ENCODE measurements at regions not wholly inside any gene's neighbourhood (a gene's known extent, or its start where the extent isn't known, plus 50 kb on each side); places are given as distances from the start of the nearest gene placed in this dataset.

- intact Hi-C loops (cut with DNase I; ENCODE audit: low total_unique reads) = no loop called here
Measured at GRCh38 chr2:186254759-186255158, 231.3 kb upstream of the ZC3H15 start.

GRCh38 chr2:186255823-186256222 lies 230.2 kb upstream of the ZC3H15 start:
- no peak for TF ChIP-seq EP300 (IDR thresholded peaks at IDR 0.05)
- no peak for TF ChIP-seq POLR2AphosphoS5 (IDR thresholded peaks at IDR 0.05)
- TF ChIP-seq, protein P1, sequence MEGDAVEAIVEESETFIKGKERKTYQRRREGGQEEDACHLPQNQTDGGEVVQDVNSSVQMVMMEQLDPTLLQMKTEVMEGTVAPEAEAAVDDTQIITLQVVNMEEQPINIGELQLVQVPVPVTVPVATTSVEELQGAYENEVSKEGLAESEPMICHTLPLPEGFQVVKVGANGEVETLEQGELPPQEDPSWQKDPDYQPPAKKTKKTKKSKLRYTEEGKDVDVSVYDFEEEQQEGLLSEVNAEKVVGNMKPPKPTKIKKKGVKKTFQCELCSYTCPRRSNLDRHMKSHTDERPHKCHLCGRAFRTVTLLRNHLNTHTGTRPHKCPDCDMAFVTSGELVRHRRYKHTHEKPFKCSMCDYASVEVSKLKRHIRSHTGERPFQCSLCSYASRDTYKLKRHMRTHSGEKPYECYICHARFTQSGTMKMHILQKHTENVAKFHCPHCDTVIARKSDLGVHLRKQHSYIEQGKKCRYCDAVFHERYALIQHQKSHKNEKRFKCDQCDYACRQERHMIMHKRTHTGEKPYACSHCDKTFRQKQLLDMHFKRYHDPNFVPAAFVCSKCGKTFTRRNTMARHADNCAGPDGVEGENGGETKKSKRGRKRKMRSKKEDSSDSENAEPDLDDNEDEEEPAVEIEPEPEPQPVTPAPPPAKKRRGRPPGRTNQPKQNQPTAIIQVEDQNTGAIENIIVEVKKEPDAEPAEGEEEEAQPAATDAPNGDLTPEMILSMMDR (IDR thresholded peaks at IDR 0.05) = no peak
- no peak for TF ChIP-seq POLR2A (IDR thresholded peaks at IDR 0.05)
- peak in 1 of 2 donors; percentile 26 for DNase-seq
- 47 to 72% (median 54%) methylated on average over 4 of the region's 4 CpGs for WGBS, 5 donors
- Histone ChIP-seq H3K4me1 (peaks cover 0 to 9% (median 2%) of the 10 kb centered on the region in 4 donors), H3K36me3 (no peaks in the 10 kb centered on the region), H3K27me3 (no peaks in the 10 kb centered on the region), H3K27ac (no peak overlapping the region), H3K9me3 (no peaks in the 10 kb centered on the region), H3K4me3 (no peak overlapping the region)
- intact Hi-C loops (cut with DNase I; ENCODE audit: low total_unique reads) = no loop called here

More at GRCh38 chr2:186254759-186255158, 231.3 kb upstream of the ZC3H15 start:
- Histone ChIP-seq H3K4me1 (peaks cover 0 to 9% (median 2%) of the 10 kb centered on the region in 4 donors), H3K9me3 (no peaks in the 10 kb centered on the region), H3K4me3 (no peak overlapping the region), H3K27me3 (no peaks in the 10 kb centered on the region), H3K36me3 (no peaks in the 10 kb centered on the region), H3K27ac (peak overlapping the region in 2 of 5 donors; percentile 11 to 53)
- 37 to 65% (median 55%) methylated on average over 2 of the region's 2 CpGs for WGBS, 5 donors
- peak in 1 of 2 donors; percentile 30 for DNase-seq
- TF ChIP-seq EP300 (IDR thresholded peaks at IDR 0.05) = no peak
- TF ChIP-seq POLR2AphosphoS5 (IDR thresholded peaks at IDR 0.05) = peak in 2 of 3 donors; percentile 17 to 63

- TF ChIP-seq POLR2A (IDR thresholded peaks at IDR 0.05) (no peak), EP300 (IDR thresholded peaks at IDR 0.05) (no peak)
- TF ChIP-seq, protein P1 (IDR thresholded peaks at IDR 0.05) = peak in 3 of 7 experiments; percentile 14 to 38 (median 29)
- no peak overlapping the region for H3K4me3 ChIP-seq
- H3K4me1 ChIP-seq = peaks cover 0 to 9% (median 2%) of the 10 kb centered on the region in 4 donors
- DNase-seq = peak in 1 of 2 donors; percentile 66
- WGBS, 5 donors = 3 to 26% (median 6%) methylated on average over 1 of the region's 1 CpG
- H3K36me3 ChIP-seq = no peaks in the 10 kb centered on the region
- no peaks in the 10 kb centered on the region for H3K27me3 ChIP-seq
- intact Hi-C loops (cut with DNase I; ENCODE audit: low total_unique reads) = no loop called here
- no peaks in the 10 kb centered on the region for H3K9me3 ChIP-seq
- H3K27ac ChIP-seq = no peak overlapping the region
Measured at GRCh38 chr2:186256540-186256939, 229.5 kb upstream of the ZC3H15 start.

GRCh38 chr2:186263673-186264250 lies 222.3 kb upstream of the ZC3H15 start:
- H3K4me3 ChIP-seq = no peak overlapping the region
- no peaks in the 10 kb centered on the region for H3K36me3 ChIP-seq
- DNase-seq = no peak
- no peak for TF ChIP-seq EP300 (IDR thresholded peaks at IDR 0.05)
- no peak for TF ChIP-seq POLR2AphosphoS5 (IDR thresholded peaks at IDR 0.05)
- TF ChIP-seq, protein P1 (IDR thresholded peaks at IDR 0.05) = no peak
- TF ChIP-seq POLR2A (IDR thresholded peaks at IDR 0.05) = no peak
- intact Hi-C loops (cut with DNase I; ENCODE audit: low total_unique reads) = no loop called here
- H3K27ac ChIP-seq = no peak overlapping the region
- peaks cover 0 to 13% (median 2%) of the 10 kb centered on the region in 4 donors for H3K9me3 ChIP-seq
- H3K27me3 ChIP-seq = no peaks in the 10 kb centered on the region
- 90 to 96% (median 94%) methylated on average over 3 of the region's 3 CpGs for WGBS, 5 donors
- H3K4me1 ChIP-seq = no peaks in the 10 kb centered on the region

DNA sequence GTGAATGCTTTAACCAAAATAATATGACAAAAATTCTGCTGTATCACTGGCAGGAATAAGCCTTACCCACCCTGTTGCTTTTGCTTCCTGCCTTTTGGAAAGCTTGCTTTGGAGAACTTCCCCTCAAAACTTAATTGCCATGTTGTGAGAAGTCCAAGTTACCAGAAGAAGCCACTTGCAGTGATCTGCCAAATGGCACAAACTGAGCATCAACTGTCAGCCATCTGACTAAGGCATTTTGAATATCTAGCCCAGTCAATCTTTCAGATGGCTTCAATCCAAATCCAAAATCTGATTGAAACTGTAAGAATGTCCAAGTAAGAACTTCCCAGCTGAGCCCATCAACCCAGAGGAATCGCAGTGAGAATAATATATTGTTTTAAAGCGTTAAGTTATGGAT lies 216.5 kb upstream of the ZC3H15 start:
- WGBS, 5 donors = 91 to 98% (median 96%) methylated on average over 2 of the region's 2 CpGs
- DNase-seq = no peak
- TF ChIP-seq EP300 (IDR thresholded peaks at IDR 0.05) (no peak), POLR2AphosphoS5 (IDR thresholded peaks at IDR 0.05) (no peak), POLR2A (IDR thresholded peaks at IDR 0.05) (no peak)
- TF ChIP-seq, protein P1 (IDR thresholded peaks at IDR 0.05) = no peak

More for the DNA sequence above, 216.5 kb upstream of the ZC3H15 start:
- peaks cover 0 to 13% (median 4%) of the 10 kb centered on the region in 4 donors for H3K9me3 ChIP-seq
- H3K27me3 ChIP-seq = no peaks in the 10 kb centered on the region
- no peaks in the 10 kb centered on the region for H3K4me1 ChIP-seq
- no peak overlapping the region for H3K4me3 ChIP-seq
- no peaks in the 10 kb centered on the region for H3K36me3 ChIP-seq
- no peak overlapping the region for H3K27ac ChIP-seq
- intact Hi-C loops (cut with DNase I; ENCODE audit: low total_unique reads) = no loop called here
